Lung (tissue), 11 donors: ENCODE measurements at regions not wholly inside any gene's neighbourhood (a gene's known extent, or its start where the extent isn't known, plus 50 kb on each side); places are given as distances from the start of the nearest gene placed in this dataset.

Source experiments
- ATAC-seq: fragments of 200-7000 bp; cut with Tn5 transposase; one replicate; pipeline ENCODE4 v1.9.1; 2020; ENCODE audit warnings: moderate number of reproducible peaks; ENCODE audit not compliant: insufficient read depth, low FRiP score
- DNase-seq, 3 donors: peaks; one replicate each; pipeline ENCODE4 v3.0.0-alpha.2; 2013 to 2017
- H3K27ac ChIP-seq, 2 donors: one replicate each; pipeline ENCODE4 v1.5.1; 2013; ENCODE audit warnings: mild to moderate bottlenecking in 2 of 2, moderate library complexity in 2 of 2, control low read depth in 1 of 2, inconsistent platforms in 1 of 2, low read depth in 1 of 2, low read length in 1 of 2
- H3K27me3 ChIP-seq, 3 donors: one replicate each; pipeline ENCODE4 v1.5.1; 2013; ENCODE audit warnings: low read length in 2 of 3; ENCODE audit not compliant: control insufficient read depth in 3 of 3, insufficient read depth in 3 of 3
- H3K36me3 ChIP-seq, 4 donors: one replicate each; pipeline ENCODE4 v1.5.1; 2013; ENCODE audit warnings: low read length in 4 of 4, mild to moderate bottlenecking in 1 of 4, moderate library complexity in 1 of 4; ENCODE audit not compliant: control insufficient read depth in 4 of 4, insufficient read depth in 4 of 4
- H3K4me1 ChIP-seq, 5 donors: one replicate each; pipeline ENCODE4 v1.5.1; 2013; ENCODE audit warnings: low read length in 5 of 5, mild to moderate bottlenecking in 2 of 5, moderate library complexity in 1 of 5; ENCODE audit not compliant: control insufficient read depth in 5 of 5, insufficient read depth in 5 of 5
- H3K4me3 ChIP-seq: one replicate; pipeline ENCODE4 v1.5.1; 2013; ENCODE audit warnings: mild to moderate bottlenecking, control low read depth, moderate library complexity
- H3K9ac ChIP-seq, 2 donors: one replicate each; pipeline ENCODE4 v1.5.1; 2013; ENCODE audit warnings: low read length in 2 of 2, control low read depth in 1 of 2; ENCODE audit not compliant: insufficient read depth in 1 of 2
- H3K9me3 ChIP-seq, 4 donors: one replicate each; pipeline ENCODE4 v1.5.1; 2013; ENCODE audit warnings: low read length in 3 of 4, mild to moderate bottlenecking in 1 of 4, moderate library complexity in 1 of 4; ENCODE audit not compliant: control insufficient read depth in 4 of 4, insufficient read depth in 3 of 4
- CTCF ChIP-seq: IDR thresholded peaks from 2 replicates; pipeline ENCODE4 v1.5.1; 2012; ENCODE audit warnings: mild to moderate bottlenecking; ENCODE audit errors: control extremely low read depth, extremely low read depth
- WGBS, 2 donors: extraction: QIAGEN DNeasy Blood & Tissue Kit; methylation state at CpG; one replicate each; pipeline ENCODE4 v1.1.7; 2013; 5-methylcytosine and 5-hydroxymethylcytosine counted together
- donor health status: control.
- donor health status: control.
- donor health status: Bipolar disorder and iron deficiency.
- donor health status: healthy.
- donor health status: DM: yes; HTN: yes; CAD: no.

GRCh38 chr1:219419860-219420259 lies 193.0 kb downstream of the ZC3H11B start:
- H3K4me1 ChIP-seq, result peaks cover 0 to 1% (median 0%) of the 10 kb centered on the region in 5 donors
- H3K4me3 ChIP-seq, result no peak overlapping the region
- DNase-seq, result no peak

GRCh38 chr1:219419065-219419464 lies 193.8 kb downstream of the ZC3H11B start:
- Histone ChIP-seq H3K36me3 (no peaks in the 10 kb centered on the region), H3K27me3 (no peaks in the 10 kb centered on the region), H3K9ac (no peak overlapping the region), H3K4me3 (no peak overlapping the region), H3K9me3 (no peaks in the 10 kb centered on the region), H3K4me1 (peaks cover 0 to 1% (median 0%) of the 10 kb centered on the region in 5 donors), H3K27ac (no peak overlapping the region)
- TF ChIP-seq CTCF, result no peak
- ATAC-seq (no peak), DNase-seq (no peak)
- 83 to 86% methylated on average over 1 of the region's 1 CpG for WGBS, 2 donors

More at GRCh38 chr1:219419860-219420259, 193.0 kb downstream of the ZC3H11B start:
- H3K27ac ChIP-seq, result no peak overlapping the region
- no peak for TF ChIP-seq CTCF
- H3K27me3 ChIP-seq, result no peaks in the 10 kb centered on the region
- no peaks in the 10 kb centered on the region for H3K9me3 ChIP-seq
- H3K9ac ChIP-seq, result no peak overlapping the region
- no peaks in the 10 kb centered on the region for H3K36me3 ChIP-seq
- no peak for ATAC-seq

- WGBS, 2 donors, result 92 to 99% methylated on average over 3 of the region's 3 CpGs
- H3K36me3 ChIP-seq, result no peaks in the 10 kb centered on the region
- DNase-seq, result no peak
- no peak overlapping the region for H3K27ac ChIP-seq
- no peak for ATAC-seq
- TF ChIP-seq CTCF, result no peak
- H3K9me3 ChIP-seq, result no peaks in the 10 kb centered on the region
- H3K27me3 ChIP-seq, result no peaks in the 10 kb centered on the region
- no peak overlapping the region for H3K9ac ChIP-seq
- no peak overlapping the region for H3K4me3 ChIP-seq
- H3K4me1 ChIP-seq, result peaks cover 0 to 14% (median 1%) of the 10 kb centered on the region in 5 donors
Measured at GRCh38 chr1:219417610-219418009, 195.3 kb downstream of the ZC3H11B start.

GRCh38 chr1:219416598-219417238 lies 196.2 kb downstream of the ZC3H11B start:
- DNase-seq, result peak in 2 of 3 donors; percentile 41 to 48
- no peak for ATAC-seq
- 26 to 52% methylated on average over 1 of the region's 1 CpG for WGBS, 2 donors

More at GRCh38 chr1:219416598-219417238, 196.2 kb downstream of the ZC3H11B start:
- TF ChIP-seq CTCF, result peak; percentile 18
- H3K27ac ChIP-seq, result no peak overlapping the region
- no peak overlapping the region for H3K4me3 ChIP-seq
- no peaks in the 10 kb centered on the region for H3K9me3 ChIP-seq
- no peaks in the 10 kb centered on the region for H3K36me3 ChIP-seq
- H3K27me3 ChIP-seq, result no peaks in the 10 kb centered on the region
- H3K4me1 ChIP-seq, result peaks cover 0 to 14% (median 1%) of the 10 kb centered on the region in 5 donors
- H3K9ac ChIP-seq, result no peak overlapping the region
